ENCODE measurements at regions not wholly inside any gene's neighbourhood (a gene's known extent, or its start where the extent isn't known, plus 50 kb on each side); places are given as distances from the start of the nearest gene placed in this dataset.

- intact Hi-C loops (cut with micrococcal nuclease) = no loop called here
These were observed 55.5 kb downstream of the DRD1 start for GRCh38 chr5:175388531-175388930.

DNA sequence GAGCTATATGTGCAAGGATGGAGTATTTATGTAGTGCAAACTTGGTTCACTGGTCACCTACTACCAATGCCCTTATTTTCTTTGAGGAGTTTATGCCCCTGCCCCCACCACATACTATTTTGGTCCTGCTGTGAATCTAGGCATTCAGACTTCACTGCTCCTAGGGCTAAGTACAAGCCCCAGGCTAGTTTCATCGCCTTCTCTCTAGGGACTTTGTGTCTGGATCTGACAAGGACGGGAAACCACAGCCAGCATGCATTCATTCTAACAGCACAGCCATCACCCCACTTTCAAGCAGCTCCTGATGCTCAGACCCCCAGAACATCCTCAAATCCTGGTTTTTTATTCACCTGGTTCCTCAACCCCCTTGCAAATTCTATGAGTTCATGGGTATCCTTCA lies 56.8 kb downstream of the DRD1 start:
- intact Hi-C loops (cut with micrococcal nuclease) = no loop called here

DNA sequence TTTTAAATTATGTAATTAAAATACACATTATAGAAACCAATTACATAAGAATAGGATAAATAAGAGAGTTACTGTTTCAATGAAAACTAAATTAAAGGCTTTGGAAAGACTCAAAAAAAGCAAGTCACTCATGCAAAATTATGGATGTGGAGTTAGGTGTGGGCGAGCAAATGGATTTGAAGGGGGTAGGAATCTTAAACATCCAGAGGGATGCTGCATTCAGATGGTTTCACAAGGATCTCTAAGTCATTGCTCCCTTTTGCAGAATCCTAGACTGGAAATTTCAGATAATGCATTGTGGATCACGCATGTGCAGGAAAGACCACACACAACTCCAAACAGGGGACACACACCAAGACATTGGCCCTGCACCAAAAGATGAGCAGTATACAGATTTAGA lies 57.5 kb downstream of the DRD1 start:
- intact Hi-C loops (cut with micrococcal nuclease) = no loop called here

DNA sequence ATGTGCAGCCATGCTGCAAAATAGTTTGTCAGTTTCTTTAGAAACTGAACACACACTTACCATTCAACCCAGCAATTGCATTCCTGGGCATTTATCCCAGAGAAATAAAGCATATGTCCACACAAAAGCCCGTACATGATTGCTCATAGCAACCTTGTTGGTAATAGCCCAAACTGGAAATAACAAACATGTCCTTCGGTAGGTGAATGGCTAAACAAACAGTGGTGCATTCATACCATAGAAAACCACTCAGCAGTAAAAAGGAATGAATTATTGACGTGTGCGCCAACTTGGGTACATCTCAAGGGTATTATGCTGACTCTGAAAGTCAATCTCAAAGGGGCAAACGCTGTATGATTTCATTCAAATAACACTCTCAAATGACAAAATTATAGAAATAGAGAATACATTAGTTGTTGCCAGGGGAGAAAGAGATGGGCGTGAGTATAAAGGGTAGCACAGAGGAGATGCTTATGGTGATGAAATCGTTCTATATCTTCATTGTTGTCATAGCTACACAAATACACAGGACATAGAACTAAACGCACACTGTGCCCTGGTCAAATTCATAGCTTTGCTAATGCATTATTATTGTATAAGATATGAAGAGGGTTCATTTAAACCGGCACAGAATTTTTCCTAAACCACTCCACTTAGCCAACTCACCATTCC lies 58.2 kb downstream of the DRD1 start:
- intact Hi-C loops (cut with micrococcal nuclease) = no loop called here

GRCh38 chr5:175384724-175385552 lies 59.0 kb downstream of the DRD1 start:
- intact Hi-C loops (cut with micrococcal nuclease) = no loop called here

DNA sequence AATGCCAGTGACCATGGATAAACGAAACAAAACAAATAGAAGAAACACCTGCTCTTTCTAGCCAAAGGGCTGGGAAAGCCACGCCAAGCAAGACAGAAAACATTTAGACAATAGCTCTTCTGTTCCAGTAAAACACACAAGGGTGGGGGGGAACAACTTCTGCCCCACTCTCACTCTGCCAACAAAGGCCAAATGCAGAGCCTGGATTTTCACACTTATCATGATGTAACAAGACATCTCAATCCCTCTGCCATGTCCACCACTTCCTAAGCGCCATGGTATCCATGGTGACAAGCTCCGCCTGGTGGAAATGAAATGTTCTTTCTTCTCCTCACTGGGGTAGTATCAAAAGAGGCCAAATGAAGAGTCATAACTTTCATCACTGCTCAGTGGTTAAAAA lies 60.6 kb downstream of the DRD1 start:
- intact Hi-C loops (cut with micrococcal nuclease) = no loop called here

DNA sequence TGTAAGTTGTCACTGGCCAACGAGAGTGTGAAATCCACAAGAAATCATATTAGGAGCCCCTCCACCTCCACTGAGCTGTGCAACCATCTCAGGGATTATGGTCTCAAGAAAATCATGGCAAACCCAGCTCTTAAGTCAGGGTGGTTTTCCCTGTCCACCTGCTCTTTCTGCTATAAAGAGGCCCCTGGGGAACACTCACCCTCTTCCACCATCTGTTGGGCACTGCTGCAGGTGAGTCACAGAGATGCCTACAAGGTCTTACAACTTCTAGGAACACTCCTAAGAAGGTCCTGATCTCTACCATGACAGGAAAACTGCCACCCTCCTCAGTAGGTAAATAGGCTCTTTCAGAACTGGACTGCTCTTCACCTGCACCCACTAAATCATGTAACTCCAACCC lies 61.8 kb downstream of the DRD1 start:
- intact Hi-C loops (cut with micrococcal nuclease) = no loop called here

DNA sequence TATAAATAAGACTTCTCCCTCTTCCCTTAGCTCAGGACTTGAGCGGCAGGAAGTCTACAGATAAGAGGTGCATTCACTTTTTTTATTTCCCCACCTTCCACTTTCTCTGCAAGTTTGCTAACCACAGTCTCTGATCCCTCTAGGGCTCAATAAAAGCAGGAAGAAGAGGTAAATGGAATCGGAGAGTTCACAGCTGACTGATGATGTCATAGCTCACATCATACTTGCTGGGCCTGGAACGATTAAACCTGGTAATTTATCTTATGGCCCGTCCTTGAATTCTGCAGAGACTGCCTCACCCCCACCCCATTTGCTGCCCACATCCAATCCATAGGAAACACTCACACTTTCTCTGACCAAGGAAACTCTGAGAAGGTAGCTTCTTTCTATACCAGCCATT lies 62.9 kb downstream of the DRD1 start:
- intact Hi-C loops (cut with micrococcal nuclease) = no loop called here

DNA sequence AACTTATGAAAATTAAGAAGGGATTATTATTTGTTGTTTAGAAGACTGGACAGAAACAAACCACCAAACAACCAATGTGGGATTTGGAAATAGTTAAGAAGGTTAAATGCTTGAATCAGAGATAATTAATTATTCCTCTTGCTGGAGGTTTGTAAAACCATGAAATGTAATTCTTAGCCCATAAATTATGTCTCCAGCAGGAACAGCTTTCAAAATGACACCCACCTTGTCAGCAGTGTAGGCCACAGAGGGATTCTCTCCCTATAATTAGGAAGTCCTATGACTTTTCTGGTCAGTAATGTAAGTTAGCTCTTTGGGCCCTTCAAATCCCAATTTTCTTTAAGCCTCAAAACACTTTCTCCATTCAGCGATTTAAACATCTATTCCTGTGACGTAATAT lies 63.3 kb downstream of the DRD1 start:
- intact Hi-C loops (cut with micrococcal nuclease) = no loop called here

GRCh38 chr5:175379867-175380266 lies 64.1 kb downstream of the DRD1 start:
- intact Hi-C loops (cut with micrococcal nuclease) = no loop called here

GRCh38 chr5:175378444-175379028 lies 65.4 kb downstream of the DRD1 start:
- intact Hi-C loops (cut with micrococcal nuclease) = no loop called here

- intact Hi-C loops (cut with micrococcal nuclease) = no loop called here
These were observed 66.2 kb downstream of the DRD1 start for GRCh38 chr5:175377816-175378215.

DNA sequence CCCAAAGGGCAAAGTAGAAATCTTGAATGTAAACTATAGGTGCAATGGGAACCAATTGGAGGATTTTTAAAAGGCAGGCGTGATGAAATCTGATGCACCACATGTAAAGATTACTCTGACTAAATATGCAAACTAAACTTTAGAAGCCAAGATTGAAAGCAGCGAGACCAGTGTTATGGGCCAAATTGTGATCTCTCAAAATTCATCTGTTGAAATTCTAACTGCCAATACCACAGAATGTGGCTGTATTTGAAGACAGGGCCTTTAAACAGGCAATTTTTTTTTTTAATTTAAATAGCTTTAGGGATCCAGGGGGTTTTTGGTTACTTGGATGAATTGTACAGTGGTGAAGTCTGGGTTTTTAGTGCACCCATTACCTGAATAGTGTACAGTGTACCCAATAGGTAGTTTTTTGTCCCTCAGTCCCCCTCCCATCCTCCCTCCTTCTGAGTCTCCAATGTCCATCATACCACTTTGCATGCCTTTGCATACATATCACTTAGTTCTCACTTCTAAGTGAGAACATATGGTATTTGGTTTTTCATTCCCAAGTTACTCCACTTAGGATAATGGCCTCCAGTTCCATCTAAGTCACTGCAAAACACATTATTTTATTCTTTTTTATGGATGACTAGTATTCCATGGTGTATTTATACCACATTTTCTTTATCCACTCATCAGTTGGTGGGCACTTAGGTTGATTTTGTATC lies 69.7 kb downstream of the DRD1 start:
- intact Hi-C loops (cut with micrococcal nuclease) = no loop called here

DNA sequence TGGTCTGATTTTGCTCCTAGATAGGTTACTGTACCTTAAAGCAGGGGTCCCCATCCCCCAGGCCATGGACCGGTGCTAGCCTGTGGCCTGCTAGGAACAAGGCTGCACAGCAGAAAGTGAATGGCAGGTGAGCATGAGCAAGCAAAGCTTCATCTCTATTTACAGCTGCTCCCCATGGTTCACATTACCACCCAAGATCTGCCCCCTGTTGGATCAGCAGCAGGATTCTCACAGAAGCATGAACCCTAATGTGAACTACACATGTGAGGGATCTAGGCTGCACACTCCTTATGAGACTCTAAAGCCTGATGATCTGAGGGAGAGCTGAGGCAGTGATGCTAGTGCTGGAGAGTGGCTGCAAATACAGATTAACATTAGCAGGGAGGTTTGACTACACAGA lies 78.1 kb downstream of the DRD1 start:
- intact Hi-C loops (cut with micrococcal nuclease) = no loop called here

DNA sequence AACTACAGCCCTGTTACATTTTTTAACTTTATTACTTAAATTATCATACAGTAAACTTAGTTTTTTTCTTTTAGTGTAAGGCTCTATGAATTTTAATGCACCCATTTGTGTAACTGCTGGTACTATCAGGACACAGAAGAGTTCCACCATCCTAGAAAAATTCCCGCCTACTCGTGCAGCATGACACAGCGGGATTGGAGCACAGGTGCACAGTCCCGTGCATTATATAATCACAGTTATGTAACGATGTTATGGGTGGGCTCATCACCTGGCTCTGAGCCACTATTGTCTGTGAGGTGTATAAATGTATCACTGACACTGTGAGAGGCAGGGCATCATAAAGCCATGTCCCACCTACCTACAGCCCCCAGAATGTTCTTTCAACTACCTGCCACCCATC lies 80.7 kb downstream of the DRD1 start:
- intact Hi-C loops (cut with micrococcal nuclease) = no loop called here

- intact Hi-C loops (cut with micrococcal nuclease) = no loop called here
These were observed 86.0 kb downstream of the DRD1 start for GRCh38 chr5:175357995-175358394.

- intact Hi-C loops (cut with micrococcal nuclease) = no loop called here
These were observed 87.6 kb downstream of the DRD1 start for GRCh38 chr5:175356428-175356827.

GRCh38 chr5:175354964-175355363 lies 89.0 kb downstream of the DRD1 start:
- intact Hi-C loops (cut with micrococcal nuclease) = no loop called here

GRCh38 chr5:175353926-175354325 lies 90.1 kb downstream of the DRD1 start:
- intact Hi-C loops (cut with micrococcal nuclease) = no loop called here

GRCh38 chr5:175351897-175352590 lies 91.9 kb downstream of the DRD1 start:
- intact Hi-C loops (cut with micrococcal nuclease) = no loop called here

GRCh38 chr5:175351126-175351525 lies 92.9 kb downstream of the DRD1 start:
- intact Hi-C loops (cut with micrococcal nuclease) = no loop called here
